ENCODE measurements at regions not wholly inside any gene's neighbourhood (a gene's known extent, or its start where the extent isn't known, plus 50 kb on each side); places are given as distances from the start of the nearest gene placed in this dataset.

GRCh38 chr11:92380882-92381281 is 156.3 kb downstream of the FAT3 start:
- intact Hi-C loops (cut with DNase I), result no loop called here
- no peak for DNase-seq

GRCh38 chr11:92382311-92382710 is 157.7 kb downstream of the FAT3 start:
- intact Hi-C loops (cut with DNase I), result no loop called here
- DNase-seq, result no peak

- DNase-seq, result no peak
- intact Hi-C loops (cut with DNase I), result no loop called here
These were observed 158.8 kb downstream of the FAT3 start for GRCh38 chr11:92383430-92383829.

- DNase-seq, result no peak
- intact Hi-C loops (cut with DNase I), result no loop called here
These were observed 159.7 kb downstream of the FAT3 start for GRCh38 chr11:92384358-92384757.

GRCh38 chr11:92384802-92385201 is 160.2 kb downstream of the FAT3 start:
- DNase-seq, result peak in 5 of 10 donors; percentile 7 to 80 (median 13)
- intact Hi-C loops (cut with DNase I), result no loop called here

- no peak for DNase-seq
- intact Hi-C loops (cut with DNase I), result no loop called here
These were observed 162.0 kb downstream of the FAT3 start for GRCh38 chr11:92386577-92386976.

- DNase-seq, result no peak
- intact Hi-C loops (cut with DNase I), result no loop called here
These were observed 163.2 kb downstream of the FAT3 start for GRCh38 chr11:92387859-92388258.

- no peak for DNase-seq
- intact Hi-C loops (cut with DNase I), result no loop called here
These were observed 163.8 kb downstream of the FAT3 start for GRCh38 chr11:92388380-92388779.

- DNase-seq, result no peak
- intact Hi-C loops (cut with DNase I), result no loop called here
These were observed 166.2 kb downstream of the FAT3 start for GRCh38 chr11:92390783-92391182.

GRCh38 chr11:92391364-92391763 is 166.7 kb downstream of the FAT3 start:
- DNase-seq, result no peak
- intact Hi-C loops (cut with DNase I), result no loop called here

- DNase-seq, result no peak
- intact Hi-C loops (cut with DNase I), result no loop called here
These were observed 167.2 kb downstream of the FAT3 start for GRCh38 chr11:92391808-92392207.

- intact Hi-C loops (cut with DNase I), result no loop called here
- peak in 5 of 10 donors; percentile 23 to 80 (median 27) for DNase-seq
These were observed 168.6 kb downstream of the FAT3 start for GRCh38 chr11:92393218-92393617.

GRCh38 chr11:92396133-92396532 is 171.5 kb downstream of the FAT3 start:
- intact Hi-C loops (cut with DNase I), result no loop called here
- no peak for DNase-seq

GRCh38 chr11:92397221-92397755 is 172.7 kb downstream of the FAT3 start:
- DNase-seq, result no peak
- intact Hi-C loops (cut with DNase I), result no loop called here

- intact Hi-C loops (cut with DNase I), result no loop called here
- DNase-seq, result no peak
These were observed 175.1 kb downstream of the FAT3 start for GRCh38 chr11:92399705-92400104.

GRCh38 chr11:92401520-92401919 is 176.9 kb downstream of the FAT3 start:
- intact Hi-C loops (cut with DNase I), result no loop called here
- DNase-seq, result no peak

- intact Hi-C loops (cut with DNase I), result no loop called here
- no peak for DNase-seq
These were observed 181.9 kb downstream of the FAT3 start for GRCh38 chr11:92406472-92406871.

- intact Hi-C loops (cut with DNase I), result no loop called here
- no peak for DNase-seq
These were observed 184.7 kb downstream of the FAT3 start for GRCh38 chr11:92409355-92409754.

- intact Hi-C loops (cut with DNase I), result no loop called here
- no peak for DNase-seq
These were observed 185.3 kb downstream of the FAT3 start for GRCh38 chr11:92409956-92410355.

- no peak for DNase-seq
- intact Hi-C loops (cut with DNase I), result no loop called here
These were observed 185.9 kb downstream of the FAT3 start for GRCh38 chr11:92410526-92410925.

GRCh38 chr11:92411431-92411830 is 186.8 kb downstream of the FAT3 start:
- no peak for DNase-seq
- intact Hi-C loops (cut with DNase I), result no loop called here

- intact Hi-C loops (cut with DNase I), result no loop called here
- no peak for DNase-seq
These were observed 189.3 kb downstream of the FAT3 start for GRCh38 chr11:92413757-92414513.
